Fibroblast of mammary gland (primary cell): ENCODE measurements at regions not wholly inside any gene's neighbourhood (a gene's known extent, or its start where the extent isn't known, plus 50 kb on each side); places are given as distances from the start of the nearest gene placed in this dataset.

ENCODE experiments used
- DNase-seq: peaks from one replicate; pipeline ENCODE4 v3.0.0-alpha.2; 2010; ENCODE audit warnings: low read depth
- H3K4me3 ChIP-seq: 2 replicates; pipeline ENCODE4 v1.5.1; 2011; ENCODE audit warnings: low read depth, mild to moderate bottlenecking, low read length, moderate library complexity; ENCODE audit not compliant: control insufficient read depth
- TF ChIP-seq, protein P1 (sequence below): conservative IDR thresholded peaks from 2 replicates; pipeline ENCODE4 v1.5.1; 2011; ENCODE audit warnings: low read depth, low read length, inconsistent platforms; ENCODE audit not compliant: control insufficient read depth, insufficient read depth

DNA sequence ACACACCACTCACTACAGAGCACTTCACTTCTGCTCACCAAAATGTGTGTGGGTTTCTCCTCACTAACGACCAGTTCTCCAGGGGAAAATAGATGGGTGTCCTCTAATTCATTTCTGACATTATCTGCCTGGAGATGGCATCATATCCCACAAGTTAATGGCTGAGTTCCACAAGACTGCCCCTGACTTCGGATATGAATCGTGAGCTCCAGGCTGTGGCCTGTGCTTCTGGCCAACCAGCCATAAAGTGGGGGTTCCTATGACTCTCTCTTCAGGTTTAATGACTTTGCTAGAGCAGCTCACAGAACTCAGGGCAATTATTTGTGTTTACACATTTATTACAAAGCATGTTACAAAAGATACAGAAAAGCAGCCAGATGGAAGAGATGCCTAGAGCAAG lies 113.0 kb upstream of the SYT13 start:
- DNase-seq, result no peak
- TF ChIP-seq, protein P1, sequence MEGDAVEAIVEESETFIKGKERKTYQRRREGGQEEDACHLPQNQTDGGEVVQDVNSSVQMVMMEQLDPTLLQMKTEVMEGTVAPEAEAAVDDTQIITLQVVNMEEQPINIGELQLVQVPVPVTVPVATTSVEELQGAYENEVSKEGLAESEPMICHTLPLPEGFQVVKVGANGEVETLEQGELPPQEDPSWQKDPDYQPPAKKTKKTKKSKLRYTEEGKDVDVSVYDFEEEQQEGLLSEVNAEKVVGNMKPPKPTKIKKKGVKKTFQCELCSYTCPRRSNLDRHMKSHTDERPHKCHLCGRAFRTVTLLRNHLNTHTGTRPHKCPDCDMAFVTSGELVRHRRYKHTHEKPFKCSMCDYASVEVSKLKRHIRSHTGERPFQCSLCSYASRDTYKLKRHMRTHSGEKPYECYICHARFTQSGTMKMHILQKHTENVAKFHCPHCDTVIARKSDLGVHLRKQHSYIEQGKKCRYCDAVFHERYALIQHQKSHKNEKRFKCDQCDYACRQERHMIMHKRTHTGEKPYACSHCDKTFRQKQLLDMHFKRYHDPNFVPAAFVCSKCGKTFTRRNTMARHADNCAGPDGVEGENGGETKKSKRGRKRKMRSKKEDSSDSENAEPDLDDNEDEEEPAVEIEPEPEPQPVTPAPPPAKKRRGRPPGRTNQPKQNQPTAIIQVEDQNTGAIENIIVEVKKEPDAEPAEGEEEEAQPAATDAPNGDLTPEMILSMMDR, result no peak

DNA sequence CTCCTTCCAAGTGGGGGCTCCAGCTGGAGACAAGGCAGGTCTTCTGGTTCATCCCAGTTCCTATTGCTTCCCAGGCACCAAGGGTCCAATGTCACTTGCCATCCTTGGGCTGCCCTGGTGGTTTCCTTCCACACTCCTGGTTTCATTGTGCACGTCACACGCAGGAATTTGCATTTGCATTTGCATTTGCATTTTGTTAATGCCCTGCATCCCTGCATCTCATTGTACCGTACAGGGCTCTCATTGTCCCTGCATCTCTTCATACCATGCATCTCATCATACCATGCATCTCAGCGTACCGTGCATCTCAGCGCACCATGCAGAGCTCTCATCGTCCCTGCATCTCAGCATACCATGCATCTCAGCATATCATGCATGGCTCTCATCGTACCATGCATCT lies 112.2 kb upstream of the SYT13 start:
- no peak for DNase-seq
- TF ChIP-seq, protein P1, result no peak
- H3K4me3 ChIP-seq, result no peak overlapping the region

More for the DNA sequence above, 113.0 kb upstream of the SYT13 start:
- no peak overlapping the region for H3K4me3 ChIP-seq

DNA sequence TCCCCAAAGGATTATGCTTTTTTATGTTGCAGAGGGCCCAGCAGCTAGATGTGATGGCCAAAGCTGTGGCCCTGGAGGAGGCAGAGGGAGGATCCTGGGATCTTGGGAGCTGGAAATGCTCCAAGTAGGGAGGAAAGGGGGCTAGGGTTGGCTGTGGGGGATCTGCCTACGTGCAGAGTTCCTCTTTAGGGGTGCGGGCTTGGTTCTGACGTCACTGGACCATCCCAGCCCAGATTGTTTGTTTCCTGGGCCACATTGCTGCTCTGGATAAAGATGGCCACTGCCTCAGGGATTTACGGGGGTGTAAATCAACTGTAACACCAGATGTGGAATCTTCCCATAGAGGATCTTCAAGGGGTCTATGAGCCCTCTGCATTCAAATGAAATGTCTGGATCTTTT lies 110.3 kb upstream of the SYT13 start:
- H3K4me3 ChIP-seq, result no peak overlapping the region
- no peak for DNase-seq
- TF ChIP-seq, protein P1, result no peak

DNA sequence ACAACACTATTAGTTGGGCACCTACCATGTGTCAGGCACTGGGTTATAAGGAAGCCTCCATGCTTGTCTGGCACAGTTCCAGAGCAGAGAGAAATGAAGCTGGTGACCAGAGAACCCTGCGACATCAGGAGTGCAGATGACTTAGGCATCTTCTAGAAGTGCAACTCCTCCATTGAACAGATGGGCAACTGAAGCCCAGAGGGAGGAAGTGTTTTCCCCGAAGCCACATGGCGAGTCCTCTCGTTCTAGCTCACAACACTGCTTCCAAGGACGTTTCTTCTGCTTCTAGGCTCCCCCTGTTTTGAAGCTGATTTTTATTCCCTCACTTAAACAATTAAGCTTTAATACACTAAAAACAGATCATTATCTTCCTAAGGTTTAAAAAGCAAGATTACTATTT lies 109.8 kb upstream of the SYT13 start:
- no peak for DNase-seq
- TF ChIP-seq, protein P1, result no peak
- H3K4me3 ChIP-seq, result no peak overlapping the region

DNA sequence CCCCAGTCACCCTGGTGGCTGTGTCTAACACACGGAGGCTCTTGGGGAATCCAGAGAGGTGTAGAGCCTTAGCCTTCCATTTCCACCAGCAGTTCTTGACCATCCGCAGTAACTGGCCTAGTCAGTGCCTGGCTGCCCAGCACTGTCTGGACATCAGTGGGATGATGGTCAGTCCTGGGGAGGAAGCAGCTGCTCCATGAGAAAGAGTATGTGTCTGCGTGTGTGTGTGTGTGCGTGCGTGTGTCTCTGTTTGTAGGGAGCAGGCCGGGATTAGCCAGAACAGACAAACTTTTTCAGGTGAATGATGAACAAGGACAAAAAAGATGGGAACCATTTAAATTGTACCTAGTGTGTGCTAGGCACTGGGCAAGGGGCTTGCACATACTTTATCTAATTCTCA lies 109.3 kb upstream of the SYT13 start:
- H3K4me3 ChIP-seq, result no peak overlapping the region
- TF ChIP-seq, protein P1, result no peak
- DNase-seq, result no peak

DNA sequence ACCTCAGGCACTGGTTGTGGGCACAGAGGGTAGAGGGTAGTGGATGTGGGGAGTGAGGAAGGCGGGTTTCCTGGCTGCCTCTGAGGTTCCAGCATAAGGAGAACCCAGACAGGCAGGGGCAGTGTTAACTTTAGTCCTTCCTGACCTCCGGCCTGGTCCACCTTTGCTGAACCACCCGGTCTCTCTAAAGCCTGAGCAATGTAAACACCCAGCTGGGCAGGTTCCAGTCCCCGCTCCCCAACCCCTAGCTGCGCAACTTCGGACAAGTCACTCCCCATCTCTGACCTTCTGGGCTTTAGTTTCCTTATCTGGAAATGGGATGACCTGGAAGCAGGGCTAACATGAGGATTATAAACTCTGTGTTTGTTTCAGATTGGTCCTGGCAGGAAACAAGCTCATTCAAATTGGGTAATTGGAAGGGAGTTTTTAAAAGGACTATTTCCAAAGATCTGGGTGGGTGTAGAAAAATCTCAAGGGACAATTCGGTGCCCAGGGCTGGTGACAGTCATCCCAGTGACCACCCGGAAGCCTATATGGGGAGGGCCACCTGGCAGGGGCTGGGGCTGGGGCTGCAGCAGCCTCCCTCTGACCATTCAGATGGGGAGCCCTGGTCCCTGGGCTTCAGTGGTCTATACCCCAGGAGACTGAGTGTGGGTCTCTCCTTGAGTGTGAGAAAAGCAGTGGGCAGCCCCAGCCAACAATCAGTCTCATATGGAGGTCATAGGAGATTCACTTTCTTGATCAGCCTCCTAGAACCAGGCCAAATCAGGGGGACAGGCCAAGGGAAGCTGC lies 108.3 kb upstream of the SYT13 start:
- no peak for DNase-seq
- TF ChIP-seq, protein P1, result no peak
- no peak overlapping the region for H3K4me3 ChIP-seq

DNA sequence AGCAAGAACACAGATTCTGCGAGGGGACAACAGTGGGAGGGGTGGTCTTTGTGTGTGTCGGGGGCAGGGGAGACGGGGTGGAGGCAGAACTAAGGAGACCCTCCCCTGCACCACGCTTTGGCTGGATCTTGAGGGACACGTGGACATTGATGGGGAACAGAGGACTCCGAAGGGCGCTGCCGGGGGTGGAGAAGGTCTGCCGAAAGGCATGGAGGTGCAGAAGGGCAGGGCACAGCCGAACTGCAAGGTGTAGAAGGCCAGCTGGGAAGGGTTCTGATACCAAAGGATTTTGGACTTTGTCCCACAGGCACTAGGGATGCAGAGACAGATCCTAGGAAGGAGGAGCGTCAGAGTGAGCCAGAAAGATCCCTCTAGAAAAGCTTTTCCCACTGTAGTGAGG lies 107.7 kb upstream of the SYT13 start:
- TF ChIP-seq, protein P1, result no peak
- DNase-seq, result no peak
- H3K4me3 ChIP-seq, result no peak overlapping the region
